Esophagus squamous epithelium (tissue), 5 donors: ENCODE measurements at regions not wholly inside any gene's neighbourhood (a gene's known extent, or its start where the extent isn't known, plus 50 kb on each side); places are given as distances from the start of the nearest gene placed in this dataset.

Experiments used
- DNase-seq: peaks from one replicate; lab custom pipeline; 2025; lab: John Stamatoyannopoulos, UW
- H3K27ac ChIP-seq, 4 donors: fragments of 200-600 bp; sonication (generic); one replicate each; pipeline ENCODE4 v1.5.1; 2016 to 2019; ENCODE audit warnings: mild to moderate bottlenecking in 1 of 4
- H3K27me3 ChIP-seq, 4 donors: fragments of 200-600 bp; sonication (generic); 1 replicate in 3 of 4; 2 replicates in 1 of 4; pipeline versions ENCODE4 v1.5.1 to v1.6.0; 2017 to 2021; ENCODE audit warnings: antibody characterized with exemption in 1 of 4
- H3K36me3 ChIP-seq, 3 donors: fragments of 200-600 bp; sonication (generic); one replicate each; pipeline ENCODE4 v1.5.1; 2016 to 2019
- H3K4me1 ChIP-seq, 3 donors: fragments of 200-600 bp; sonication (generic); one replicate each; pipeline ENCODE4 v1.5.1; 2017 to 2019
- H3K4me3 ChIP-seq, 4 donors: fragments of 200-600 bp; sonication (generic); 1 replicate in 3 of 4; 2 replicates in 1 of 4; pipeline ENCODE4 v1.5.1; 2016 to 2019; ENCODE audit warnings: mild to moderate bottlenecking in 2 of 4, moderate library complexity in 1 of 4
- H3K9me3 ChIP-seq, 3 donors: fragments of 200-600 bp; sonication (generic); one replicate each; pipeline ENCODE4 v1.5.1; 2016 to 2019
- CTCF ChIP-seq, 6 experiments: fragments of 450-650 bp in 4 of 6; fragments of 200-600 bp in 2 of 6; sonication (generic) in 2 of 6; IDR thresholded peaks; one replicate each; pipeline ENCODE4 v1.5.1; 2016 to 2019; ENCODE audit warnings: antibody characterized with exemption in 6 of 6, mild to moderate bottlenecking in 4 of 6, moderate library complexity in 4 of 6
- POLR2A ChIP-seq, 4 donors: fragments of 450-650 bp; IDR thresholded peaks; one replicate each; pipeline ENCODE4 v1.6.1; 2017; ENCODE audit warnings: antibody characterized with exemption in 4 of 4, mild to moderate bottlenecking in 4 of 4, moderate library complexity in 3 of 4
- WGBS, 2 donors: methylation state at CpG; one replicate each; pipeline ENCODE4 v1.1.5; 2018; 5-methylcytosine and 5-hydroxymethylcytosine counted together
- intact Hi-C: fragments of 100-400 bp; cut with DNase I; formaldehyde crosslinking; loops from one replicate; pipeline ENCODE4 v1.15.0; 2022
- donor health status: DM: yes; HTN: yes; CAD: no.

- no peak for DNase-seq
- no peak overlapping the region for H3K27ac ChIP-seq
- no peaks in the 10 kb centered on the region for H3K27me3 ChIP-seq
- intact Hi-C loops: no loop called here
- WGBS, 2 donors: 82 to 86% methylated on average over 2 of the region's 2 CpGs
- TF ChIP-seq CTCF (IDR thresholded peaks at IDR 0.05) (no peak), POLR2A (IDR thresholded peaks at IDR 0.05) (no peak)
- no peak overlapping the region for H3K4me3 ChIP-seq
- no peaks in the 10 kb centered on the region for H3K9me3 ChIP-seq
- peaks cover 16 to 38% (median 20%) of the 10 kb centered on the region in 3 donors for H3K4me1 ChIP-seq
- no peaks in the 10 kb centered on the region for H3K36me3 ChIP-seq
These were observed 148.1 kb upstream of the MAF start for GRCh38 chr16:79748629-79749028.

GRCh38 chr16:79747688-79748087 lies 147.2 kb upstream of the MAF start:
- no peak for TF ChIP-seq CTCF (IDR thresholded peaks at IDR 0.05)
- TF ChIP-seq POLR2A (IDR thresholded peaks at IDR 0.05): no peak
- Histone ChIP-seq H3K4me3 (no peak overlapping the region), H3K9me3 (no peaks in the 10 kb centered on the region), H3K27me3 (no peaks in the 10 kb centered on the region), H3K36me3 (no peaks in the 10 kb centered on the region), H3K4me1 (peaks cover 14 to 28% (median 17%) of the 10 kb centered on the region in 3 donors), H3K27ac (no peak overlapping the region)
- intact Hi-C loops: no loop called here
- no peak for DNase-seq
- 79 to 85% methylated on average over 6 of the region's 6 CpGs for WGBS, 2 donors

GRCh38 chr16:79740252-79740651 lies 139.7 kb upstream of the MAF start:
- Histone ChIP-seq H3K9me3 (no peaks in the 10 kb centered on the region), H3K27ac (no peak overlapping the region), H3K27me3 (no peaks in the 10 kb centered on the region), H3K4me1 (no peaks in the 10 kb centered on the region), H3K4me3 (no peak overlapping the region), H3K36me3 (no peaks in the 10 kb centered on the region)
- TF ChIP-seq POLR2A (IDR thresholded peaks at IDR 0.05): no peak
- intact Hi-C loops: no loop called here
- DNase-seq: no peak
- WGBS, 2 donors: 62 to 96% methylated on average over 4 to 5 of the region's 5 CpGs

- no peak for TF ChIP-seq POLR2A (IDR thresholded peaks at IDR 0.05)
- no peak for TF ChIP-seq CTCF (IDR thresholded peaks at IDR 0.05)
- Histone ChIP-seq H3K4me3 (no peak overlapping the region), H3K4me1 (no peaks in the 10 kb centered on the region), H3K9me3 (no peaks in the 10 kb centered on the region), H3K36me3 (no peaks in the 10 kb centered on the region), H3K27ac (no peak overlapping the region), H3K27me3 (no peaks in the 10 kb centered on the region)
- no peak for DNase-seq
- intact Hi-C loops: no loop called here
These were observed 134.7 kb upstream of the MAF start for GRCh38 chr16:79735271-79735670.

GRCh38 chr16:79734721-79735120 lies 134.2 kb upstream of the MAF start:
- no peaks in the 10 kb centered on the region for H3K27me3 ChIP-seq
- intact Hi-C loops: no loop called here
- DNase-seq: no peak
- no peaks in the 10 kb centered on the region for H3K36me3 ChIP-seq
- no peak for TF ChIP-seq CTCF (IDR thresholded peaks at IDR 0.05)
- no peak for TF ChIP-seq POLR2A (IDR thresholded peaks at IDR 0.05)
- 24 to 55% methylated on average over 2 of the region's 2 CpGs for WGBS, 2 donors
- H3K4me1 ChIP-seq: no peaks in the 10 kb centered on the region
- no peaks in the 10 kb centered on the region for H3K9me3 ChIP-seq
- no peak overlapping the region for H3K27ac ChIP-seq
- no peak overlapping the region for H3K4me3 ChIP-seq

- no peak for TF ChIP-seq CTCF (IDR thresholded peaks at IDR 0.05)
- no peak for TF ChIP-seq POLR2A (IDR thresholded peaks at IDR 0.05)
- intact Hi-C loops: no loop called here
- H3K27me3 ChIP-seq: no peaks in the 10 kb centered on the region
- no peak overlapping the region for H3K27ac ChIP-seq
- H3K9me3 ChIP-seq: no peaks in the 10 kb centered on the region
- no peaks in the 10 kb centered on the region for H3K36me3 ChIP-seq
- WGBS, 2 donors: 61 to 70% methylated on average over 2 of the region's 2 CpGs
- H3K4me3 ChIP-seq: no peak overlapping the region
- H3K4me1 ChIP-seq: no peaks in the 10 kb centered on the region
- DNase-seq: no peak
These were observed 128.3 kb upstream of the MAF start for GRCh38 chr16:79728923-79729240.
